ENCODE measurements at regions not wholly inside any gene's neighbourhood (a gene's known extent, or its start where the extent isn't known, plus 50 kb on each side); places are given as distances from the start of the nearest gene placed in this dataset.

DNA sequence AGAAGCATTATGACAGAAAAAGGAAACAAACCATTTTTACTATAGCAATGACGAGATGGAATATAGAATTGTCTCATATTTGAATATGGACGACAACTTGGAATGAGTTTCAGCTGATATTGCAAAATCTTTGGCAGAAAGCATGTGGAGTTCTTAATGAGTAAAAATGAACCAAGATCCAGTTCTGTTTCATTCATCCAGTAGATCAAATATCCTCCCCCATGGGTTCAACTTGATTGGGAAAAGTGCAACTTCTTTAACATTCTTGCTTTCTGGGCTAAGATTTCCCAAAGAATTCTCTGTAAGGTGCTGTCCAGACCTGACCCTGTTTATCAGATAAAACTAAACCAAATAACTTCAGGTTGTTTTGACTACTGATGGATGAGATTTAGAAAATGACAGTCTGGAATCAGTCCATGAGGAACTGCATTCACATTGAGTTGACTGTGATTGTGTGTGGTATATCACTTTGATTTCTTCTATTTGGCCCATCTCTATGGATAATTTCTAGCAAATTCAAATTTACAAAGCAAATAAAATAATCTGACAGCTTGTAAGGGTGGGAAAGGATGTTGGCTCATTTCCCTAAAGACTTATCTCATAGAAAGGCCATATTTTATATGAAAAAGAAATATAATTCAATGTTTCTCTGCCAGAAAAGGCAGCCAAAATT lies 267.4 kb downstream of the ADAMTS20 start:
- no peaks in the 10 kb centered on the region for H3K36me3 ChIP-seq (ENCODE audit: insufficient read depth, low read length)
- H3K4me1 ChIP-seq (ENCODE audit: insufficient read depth, low read length): peaks cover 5% of the 10 kb centered on the region; the same call in 1 of the 2 replicates
- H3K27ac ChIP-seq (ENCODE audit: low read depth, low read length): no peak overlapping the region
- no peak overlapping the region for H3K9ac ChIP-seq (ENCODE audit: low read depth, low read length)
- no peaks in the 10 kb centered on the region for H3K27me3 ChIP-seq (ENCODE audit: insufficient read depth, low read length)
- H3K4me3 ChIP-seq (ENCODE audit: low read length): no peak overlapping the region
- WGBS: 92% methylated on average over 2 of the region's 2 CpGs
- H3K9me3 ChIP-seq (ENCODE audit: insufficient read depth, low read depth, low read length): no peaks in the 10 kb centered on the region

DNA sequence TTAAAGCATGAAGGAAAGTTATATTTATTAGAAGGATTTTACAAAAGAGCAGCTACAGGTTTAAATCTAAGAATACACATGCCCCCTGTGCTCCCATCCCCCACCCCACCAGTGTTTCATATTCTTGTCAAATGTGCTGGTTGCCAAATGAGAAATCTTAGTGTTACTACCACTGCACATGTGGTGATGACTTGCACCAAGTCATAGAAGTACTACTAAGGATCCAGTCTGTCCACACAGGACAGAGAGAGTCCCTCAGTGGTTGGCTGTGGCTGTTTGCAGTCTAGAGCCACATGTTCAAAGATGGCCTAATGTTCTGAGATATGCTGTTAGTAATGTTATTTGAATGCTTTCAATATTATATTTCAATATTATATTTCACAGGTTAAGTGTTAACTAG lies 268.8 kb downstream of the ADAMTS20 start:
- Histone ChIP-seq H3K4me3 (ENCODE audit: low read length) (no peak overlapping the region), H3K4me1 (ENCODE audit: insufficient read depth, low read length) (peaks cover 5% of the 10 kb centered on the region; the same call in 1 of the 2 replicates), H3K27ac (ENCODE audit: low read depth, low read length) (no peak overlapping the region), H3K9me3 (ENCODE audit: insufficient read depth, low read depth, low read length) (0 out of 2 replicates have a peak, but pooled peaks cover 3% of the 10 kb centered on the region), H3K27me3 (ENCODE audit: insufficient read depth, low read length) (no peaks in the 10 kb centered on the region), H3K9ac (ENCODE audit: low read depth, low read length) (no peak overlapping the region), H3K36me3 (ENCODE audit: insufficient read depth, low read length) (no peaks in the 10 kb centered on the region)

DNA sequence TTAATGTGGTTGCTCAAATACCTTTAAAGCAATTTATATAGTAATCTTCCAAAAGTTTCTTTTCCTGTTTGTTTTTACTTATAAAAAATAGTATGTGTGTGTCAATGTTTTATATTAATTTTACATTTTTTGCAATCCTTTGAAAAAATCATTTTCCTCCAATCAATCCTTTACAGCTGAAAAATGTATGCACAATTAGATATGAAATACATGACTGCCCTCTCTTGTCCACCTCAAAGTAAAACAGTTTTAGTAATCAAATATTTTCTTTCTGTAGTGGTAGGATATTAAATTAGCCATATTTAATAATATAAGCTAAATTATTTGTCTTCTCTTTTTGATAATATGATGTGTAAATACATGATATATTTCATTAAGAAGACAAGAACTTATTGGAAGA lies 269.9 kb downstream of the ADAMTS20 start:
- Histone ChIP-seq H3K36me3 (ENCODE audit: insufficient read depth, low read length) (no peaks in the 10 kb centered on the region), H3K27ac (ENCODE audit: low read depth, low read length) (no peak overlapping the region), H3K4me1 (ENCODE audit: insufficient read depth, low read length) (peaks cover 5% of the 10 kb centered on the region; the same call in 1 of the 2 replicates), H3K9me3 (ENCODE audit: insufficient read depth, low read depth, low read length) (0 out of 2 replicates have a peak, but pooled peaks cover 3% of the 10 kb centered on the region), H3K9ac (ENCODE audit: low read depth, low read length) (no peak overlapping the region), H3K27me3 (ENCODE audit: insufficient read depth, low read length) (no peaks in the 10 kb centered on the region), H3K4me3 (ENCODE audit: low read length) (no peak overlapping the region)

DNA sequence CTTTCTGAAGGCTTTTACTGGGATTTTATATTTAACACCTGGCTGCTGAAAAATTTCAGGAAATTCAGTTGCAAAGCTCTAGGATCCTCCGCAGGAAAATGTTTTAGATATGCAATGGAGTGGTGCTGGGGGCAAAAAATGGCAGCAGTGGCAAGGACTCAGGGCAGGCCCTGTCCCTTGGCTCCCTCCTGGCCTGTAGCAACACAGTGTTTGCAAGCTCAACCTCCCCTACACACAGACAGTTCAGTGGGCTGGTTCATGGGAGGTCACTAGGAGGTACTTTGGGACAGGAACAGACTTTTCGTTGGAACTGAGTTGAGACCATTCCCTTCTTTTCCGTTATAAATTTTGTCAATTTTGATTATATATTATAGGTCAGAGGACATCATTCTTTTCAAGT lies 270.4 kb downstream of the ADAMTS20 start:
- H3K4me3 ChIP-seq (ENCODE audit: low read length): no peak overlapping the region

DNA sequence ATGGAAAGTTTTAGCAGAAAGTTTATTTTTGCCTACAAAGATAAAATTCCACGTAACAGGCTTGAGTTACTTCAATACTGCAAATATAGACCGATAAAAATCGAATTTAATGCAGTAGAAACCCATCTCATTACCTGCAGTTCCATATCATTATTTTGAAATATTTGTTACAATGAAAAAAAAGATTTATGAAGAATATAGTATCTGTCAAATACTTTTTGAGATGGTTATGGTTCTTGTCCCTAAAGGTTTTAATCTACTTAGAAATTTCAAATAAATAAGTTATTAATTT lies 273.5 kb downstream of the ADAMTS20 start:
- Histone ChIP-seq H3K36me3 (ENCODE audit: insufficient read depth, low read length) (no peaks in the 10 kb centered on the region), H3K9me3 (ENCODE audit: insufficient read depth, low read depth, low read length) (0 out of 2 replicates have a peak, but pooled peaks cover 3% of the 10 kb centered on the region), H3K4me3 (ENCODE audit: low read length) (no peak overlapping the region), H3K4me1 (ENCODE audit: insufficient read depth, low read length) (peaks cover 7% of the 10 kb centered on the region; the same call in 1 of the 2 replicates), H3K27ac (ENCODE audit: low read depth, low read length) (no peak overlapping the region), H3K9ac (ENCODE audit: low read depth, low read length) (no peak overlapping the region), H3K27me3 (ENCODE audit: insufficient read depth, low read length) (no peaks in the 10 kb centered on the region)
- WGBS: 91% methylated on average over 3 of the region's 3 CpGs

More for the DNA sequence above, 270.4 kb downstream of the ADAMTS20 start:
- Histone ChIP-seq H3K9ac (ENCODE audit: low read depth, low read length) (no peak overlapping the region), H3K27me3 (ENCODE audit: insufficient read depth, low read length) (no peaks in the 10 kb centered on the region), H3K4me1 (ENCODE audit: insufficient read depth, low read length) (peaks cover 5% of the 10 kb centered on the region; the same call in 1 of the 2 replicates), H3K27ac (ENCODE audit: low read depth, low read length) (no peak overlapping the region), H3K9me3 (ENCODE audit: insufficient read depth, low read depth, low read length) (0 out of 2 replicates have a peak, but pooled peaks cover 3% of the 10 kb centered on the region), H3K36me3 (ENCODE audit: insufficient read depth, low read length) (no peaks in the 10 kb centered on the region)
- 50% methylated on average over 1 of the region's 3 CpGs for WGBS

DNA sequence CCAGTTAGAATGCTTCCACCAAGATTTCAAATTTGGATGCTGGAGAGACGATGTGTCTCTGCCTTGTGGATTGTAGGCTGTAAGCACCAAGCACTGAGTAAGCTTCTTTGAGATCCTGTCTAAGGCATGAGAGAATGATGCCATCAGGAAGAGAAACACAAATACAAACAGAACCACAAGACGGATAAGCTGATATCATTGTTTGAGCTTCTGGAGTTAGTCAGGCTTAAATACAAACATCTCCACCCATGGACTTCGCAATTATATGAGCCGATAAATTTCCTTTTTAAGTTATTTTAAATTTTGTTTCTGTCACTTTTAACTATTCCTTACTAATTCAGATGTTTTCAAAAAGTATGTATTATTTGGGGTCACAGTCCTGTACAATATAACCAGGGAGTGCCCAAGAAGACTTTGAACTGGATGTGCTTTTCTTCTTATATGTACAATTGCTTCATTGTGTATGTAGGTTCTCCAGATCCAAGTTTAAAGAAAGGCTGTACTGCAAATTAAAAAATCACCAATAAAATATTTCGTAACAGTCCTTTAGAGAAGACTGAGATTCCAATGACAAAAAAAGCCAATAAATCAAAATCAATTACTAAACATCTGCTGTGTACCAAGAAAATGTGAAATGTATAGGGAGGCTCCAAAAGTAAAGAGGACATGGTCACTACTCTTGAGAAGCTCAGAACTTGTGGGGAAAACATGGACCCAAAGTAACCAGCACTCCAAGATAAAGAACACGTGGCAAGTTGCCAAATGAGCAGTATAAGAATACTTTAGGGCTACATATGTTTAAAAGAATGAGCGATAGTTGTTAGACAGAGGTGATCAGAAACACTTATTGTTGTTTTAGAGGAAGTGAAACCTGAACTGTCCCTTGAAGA lies 274.1 kb downstream of the ADAMTS20 start:
- H3K9me3 ChIP-seq (ENCODE audit: insufficient read depth, low read depth, low read length): 0 out of 2 replicates have a peak, but pooled peaks cover 3% of the 10 kb centered on the region
- no peak overlapping the region for H3K27ac ChIP-seq (ENCODE audit: low read depth, low read length)
- H3K4me3 ChIP-seq (ENCODE audit: low read length): no peak overlapping the region
- no peak overlapping the region for H3K9ac ChIP-seq (ENCODE audit: low read depth, low read length)
- H3K4me1 ChIP-seq (ENCODE audit: insufficient read depth, low read length): peaks cover 12% of the 10 kb centered on the region
- WGBS: 95% methylated on average over 4 of the region's 7 CpGs
- no peaks in the 10 kb centered on the region for H3K27me3 ChIP-seq (ENCODE audit: insufficient read depth, low read length)
- H3K36me3 ChIP-seq (ENCODE audit: insufficient read depth, low read length): no peaks in the 10 kb centered on the region

DNA sequence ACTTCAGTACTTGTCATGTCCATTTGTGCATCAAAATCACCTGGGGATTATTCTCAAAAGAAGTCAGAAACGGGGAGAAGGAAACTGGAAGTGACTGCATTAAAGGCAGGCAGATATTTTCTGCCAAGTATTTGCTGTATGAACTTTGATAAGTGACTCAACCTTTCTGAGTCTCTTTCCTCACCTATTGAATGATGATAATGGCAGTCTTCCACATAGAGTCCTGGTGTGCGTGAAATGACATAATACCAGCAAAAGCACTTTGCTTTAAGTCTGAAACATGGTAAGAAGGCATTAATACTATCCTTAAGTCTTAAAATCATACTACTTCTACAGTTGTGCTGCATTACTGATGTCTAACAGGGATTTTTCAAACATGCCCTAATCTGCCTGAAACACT lies 278.5 kb downstream of the ADAMTS20 start:
- WGBS: 95% methylated on average over 2 of the region's 2 CpGs
- Histone ChIP-seq H3K36me3 (ENCODE audit: insufficient read depth, low read length) (no peaks in the 10 kb centered on the region), H3K27me3 (ENCODE audit: insufficient read depth, low read length) (no peaks in the 10 kb centered on the region), H3K4me3 (ENCODE audit: low read length) (no peak overlapping the region), H3K4me1 (ENCODE audit: insufficient read depth, low read length) (peaks cover 18% of the 10 kb centered on the region), H3K27ac (ENCODE audit: low read depth, low read length) (no peak overlapping the region; the same call in 1 of the 2 replicates), H3K9ac (ENCODE audit: low read depth, low read length) (no peak overlapping the region; the same call in 1 of the 2 replicates), H3K9me3 (ENCODE audit: insufficient read depth, low read depth, low read length) (no peaks in the 10 kb centered on the region)

DNA sequence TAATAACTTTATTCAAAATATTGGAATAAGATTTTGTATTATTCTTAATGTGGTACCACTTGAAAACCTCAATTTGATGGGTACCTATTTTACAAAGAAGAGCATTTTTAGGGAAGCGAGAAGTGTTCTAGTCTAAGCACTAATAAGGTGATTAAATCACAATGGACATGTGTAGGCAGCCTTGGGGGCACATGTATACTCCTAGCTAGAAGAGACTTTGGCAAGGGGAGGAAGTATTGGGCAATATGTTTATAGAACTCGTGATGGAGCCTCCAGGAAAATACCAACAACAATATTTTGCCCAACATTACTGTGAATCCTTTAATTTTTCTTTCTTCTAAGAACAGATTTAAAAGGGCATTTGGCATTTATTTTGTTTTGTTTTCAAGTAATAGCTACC lies 280.3 kb downstream of the ADAMTS20 start:
- no peak overlapping the region for H3K4me3 ChIP-seq (ENCODE audit: low read length)
- H3K9me3 ChIP-seq (ENCODE audit: insufficient read depth, low read depth, low read length): no peaks in the 10 kb centered on the region
- peak overlapping the region; percentile 79 for H3K27ac ChIP-seq (ENCODE audit: low read depth, low read length)
- whole genome bisulfite sequencing: 79% methylated on average over 2 of the region's 2 CpGs
- no peaks in the 10 kb centered on the region for H3K36me3 ChIP-seq (ENCODE audit: insufficient read depth, low read length)
- H3K27me3 ChIP-seq (ENCODE audit: insufficient read depth, low read length): no peaks in the 10 kb centered on the region
- 0 out of 2 replicates have a peak overlapping the region, but pooled peaks have one; percentile 6 for H3K9ac ChIP-seq (ENCODE audit: low read depth, low read length)
- peaks cover 26% of the 10 kb centered on the region for H3K4me1 ChIP-seq (ENCODE audit: insufficient read depth, low read length)

DNA sequence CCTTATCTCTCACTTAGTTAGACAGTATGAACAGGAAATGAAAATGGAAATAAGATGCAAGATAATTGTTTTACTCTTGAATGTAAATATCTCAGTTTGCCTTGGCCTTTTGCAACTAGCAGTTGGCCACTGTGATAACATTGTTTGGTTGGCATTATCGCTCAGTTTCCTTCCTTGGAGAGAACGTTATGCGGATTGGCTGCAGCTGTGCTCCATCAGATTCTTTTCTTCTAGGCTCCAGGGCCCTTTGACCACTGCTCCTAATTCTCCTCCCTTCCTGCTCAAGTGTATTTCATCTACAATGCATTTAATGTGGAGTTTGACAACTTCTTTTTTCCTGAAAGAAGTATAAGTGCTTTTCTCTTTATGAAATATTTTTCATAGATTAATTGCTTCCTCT lies 284.2 kb downstream of the ADAMTS20 start:
- H3K4me3 ChIP-seq (ENCODE audit: low read length): no peak overlapping the region
- no peaks in the 10 kb centered on the region for H3K27me3 ChIP-seq (ENCODE audit: insufficient read depth, low read length)
- peaks cover 5% of the 10 kb centered on the region; the same call in 1 of the 2 replicates for H3K9me3 ChIP-seq (ENCODE audit: insufficient read depth, low read depth, low read length)
- no peaks in the 10 kb centered on the region for H3K36me3 ChIP-seq (ENCODE audit: insufficient read depth, low read length)
- 74% methylated on average over 3 of the region's 3 CpGs for WGBS
- H3K4me1 ChIP-seq (ENCODE audit: insufficient read depth, low read length): peaks cover 18% of the 10 kb centered on the region
- no peak overlapping the region for H3K9ac ChIP-seq (ENCODE audit: low read depth, low read length)
- no peak overlapping the region for H3K27ac ChIP-seq (ENCODE audit: low read depth, low read length)

DNA sequence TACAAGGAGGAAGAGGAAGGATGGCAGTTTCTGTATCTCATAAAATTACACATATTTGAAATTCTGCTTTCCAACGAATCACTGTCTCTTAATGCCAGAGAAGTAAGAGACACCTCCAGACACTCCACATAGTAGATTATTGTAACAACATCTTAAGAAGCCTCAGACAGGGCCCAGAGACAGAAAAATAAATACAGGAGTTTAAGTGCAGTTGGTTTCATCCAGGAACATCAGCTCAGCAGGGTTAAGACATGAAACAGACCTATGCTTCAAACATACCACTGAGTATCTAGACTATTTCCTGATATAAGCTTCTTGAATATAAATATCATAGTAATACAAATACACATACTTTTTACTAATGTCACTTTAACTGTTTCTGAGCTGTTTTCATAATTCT lies 290.3 kb downstream of the ADAMTS20 start:
- H3K36me3 ChIP-seq (ENCODE audit: insufficient read depth, low read length): no peaks in the 10 kb centered on the region

DNA sequence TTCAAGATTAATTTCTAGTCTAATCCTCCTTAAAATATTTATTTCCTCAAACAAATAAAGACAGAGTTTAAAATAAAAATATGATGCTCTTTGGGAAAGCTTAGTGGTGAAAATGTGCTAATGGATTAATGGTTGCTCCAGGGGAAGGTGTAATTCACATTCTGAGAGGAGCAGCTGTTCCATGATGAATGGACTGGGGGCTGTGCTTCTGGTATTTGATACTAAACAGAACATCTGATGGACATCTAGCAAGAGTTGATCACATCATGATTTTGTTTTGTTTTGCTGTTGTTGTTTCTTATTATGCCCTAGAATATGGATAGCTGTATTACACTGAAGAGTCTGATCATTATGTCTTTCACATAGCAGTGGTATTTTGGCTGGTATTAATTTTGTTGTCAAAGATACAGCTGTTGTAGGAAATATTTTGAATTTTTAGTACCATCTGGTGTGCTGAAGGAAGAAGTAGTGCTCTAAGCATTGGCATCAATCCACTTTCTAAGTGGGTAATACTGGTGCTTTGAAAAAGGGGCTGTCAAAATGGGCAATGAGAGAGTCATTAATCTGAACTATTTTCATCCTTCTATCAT lies 296.4 kb downstream of the ADAMTS20 start:
- Histone ChIP-seq H3K9ac (ENCODE audit: low read depth, low read length) (no peak overlapping the region), H3K9me3 (ENCODE audit: insufficient read depth, low read depth, low read length) (no peaks in the 10 kb centered on the region), H3K4me1 (ENCODE audit: insufficient read depth, low read length) (no peaks in the 10 kb centered on the region), H3K27me3 (ENCODE audit: insufficient read depth, low read length) (no peaks in the 10 kb centered on the region), H3K4me3 (ENCODE audit: low read length) (no peak overlapping the region), H3K36me3 (ENCODE audit: insufficient read depth, low read length) (no peaks in the 10 kb centered on the region), H3K27ac (ENCODE audit: low read depth, low read length) (no peak overlapping the region)

More for the DNA sequence above, 290.3 kb downstream of the ADAMTS20 start:
- WGBS: 83% methylated on average over 1 of the region's 1 CpG
- H3K4me3 ChIP-seq (ENCODE audit: low read length): no peak overlapping the region
- H3K4me1 ChIP-seq (ENCODE audit: insufficient read depth, low read length): no peaks in the 10 kb centered on the region
- H3K27ac ChIP-seq (ENCODE audit: low read depth, low read length): no peak overlapping the region
- H3K9me3 ChIP-seq (ENCODE audit: insufficient read depth, low read depth, low read length): peaks cover 5% of the 10 kb centered on the region; the same call in 1 of the 2 replicates
- no peak overlapping the region for H3K9ac ChIP-seq (ENCODE audit: low read depth, low read length)
- no peaks in the 10 kb centered on the region for H3K27me3 ChIP-seq (ENCODE audit: insufficient read depth, low read length)
